H1 (cell line): ENCODE measurements at regions not wholly inside any gene's neighbourhood (a gene's known extent, or its start where the extent isn't known, plus 50 kb on each side); places are given as distances from the start of the nearest gene placed in this dataset.

ENCODE experiments used
- CHD7 ChIP-seq: fragments of 300-600 bp; sonication (generic); IDR thresholded peaks from 2 replicates; pipeline ENCODE4 v1.7.1; 2012; ENCODE audit warnings: low read length, moderate library complexity, mild to moderate bottlenecking, inconsistent platforms; ENCODE audit not compliant: insufficient replicate concordance

GRCh38 chr6:164005004-164005711, 590.6 kb downstream of the QKI start (continued):
- no peak for TF ChIP-seq CHD7
- TF ChIP-seq, all 59 proteins: peak for 0
